IMR-90 (cell line): ENCODE measurements at regions not wholly inside any gene's neighbourhood (a gene's known extent, or its start where the extent isn't known, plus 50 kb on each side); places are given as distances from the start of the nearest gene placed in this dataset.

Experiments
- ATAC-seq: fragments of 200-7000 bp; cut with Tn5 transposase; 2 replicates; pipeline ENCODE4 v1.9.1; 2020; ENCODE audit warnings: low read depth, mild to moderate bottlenecking, moderate library complexity
- BruUV-seq: library from RNA; stranded (reverse); fragments of 400-500 nt; replicated peaks from 2 replicates; lab custom pipeline; 2021; lab: Mats Ljungman, UMichigan
- CTCF ChIA-PET: fragments of 300-600 bp; formaldehyde crosslinking; extraction: SDS; loops from one replicate; lab custom pipeline; 2021; ENCODE audit warnings: antibody characterized with exemption; lab: Yijun Ruan, JAX
- POLR2A ChIA-PET: fragments of 300-600 bp; sonication (Branson Sonifier 250); formaldehyde crosslinking; loops from one replicate; lab custom pipeline; 2022; ENCODE audit warnings: antibody characterized with exemption; ENCODE audit not compliant: unreplicated experiment; lab: Charles Lee
- DNase-seq: peaks from one replicate; pipeline ENCODE4 v3.0.0; 2013
- H2AFZ ChIP-seq: replicated peaks from 2 replicates; pipeline ENCODE3; 2013; ENCODE audit warnings: low read length, mild to moderate bottlenecking; ENCODE audit not compliant: poor library complexity
- H2AK5ac ChIP-seq: 2 replicates; pipeline ENCODE4 v1.6.1; 2013; ENCODE audit warnings: low read depth, low read length, inconsistent platforms
- H2AK9ac ChIP-seq: replicated peaks from 2 replicates; pipeline ENCODE3; 2013; ENCODE audit warnings: mild to moderate bottlenecking, low read depth, low read length, moderate library complexity; ENCODE audit not compliant: poor library complexity
- H2BK120ac ChIP-seq: 2 replicates; pipeline ENCODE4 v1.6.1; 2013; ENCODE audit warnings: low read depth, low read length, inconsistent platforms
- H2BK15ac ChIP-seq: 3 replicates; pipeline ENCODE4 v1.6.1; 2013; ENCODE audit warnings: low read depth, low read length, inconsistent platforms
- H2BK20ac ChIP-seq: 2 replicates; pipeline ENCODE4 v1.6.1; 2013; ENCODE audit warnings: low read depth, mild to moderate bottlenecking, inconsistent platforms, low read length, moderate library complexity
- H2BK5ac ChIP-seq: 2 replicates; pipeline ENCODE4 v1.6.1; 2013; ENCODE audit warnings: mild to moderate bottlenecking, low read depth, low read length, inconsistent platforms; ENCODE audit not compliant: poor library complexity, severe bottlenecking
- H3K14ac ChIP-seq: replicated peaks from 2 replicates; pipeline ENCODE4 v1.6.1; 2013; ENCODE audit warnings: low read depth, low read length, inconsistent platforms
- H3K18ac ChIP-seq: 2 replicates; pipeline ENCODE4 v1.6.1; 2013; ENCODE audit warnings: low read depth, low read length, control low read depth
- H3K23ac ChIP-seq: 2 replicates; pipeline ENCODE4 v1.6.1; 2013; ENCODE audit warnings: low read depth, low read length, inconsistent platforms
- H3K27ac ChIP-seq: 2 replicates; pipeline ENCODE4 v1.5.1; 2013; ENCODE audit warnings: mild to moderate bottlenecking, control low read depth, low read length; ENCODE audit not compliant: insufficient read depth
- H3K27me3 ChIP-seq: 2 replicates; pipeline ENCODE4 v1.6.1; 2013; ENCODE audit warnings: low read length; ENCODE audit not compliant: control insufficient read depth, insufficient read depth
- H3K36me3 ChIP-seq: 2 replicates; pipeline ENCODE4 v1.6.1; 2013; ENCODE audit warnings: low read length, mixed read lengths; ENCODE audit not compliant: control insufficient read depth, insufficient read depth
- H3K4ac ChIP-seq: 2 replicates; pipeline ENCODE4 v1.6.1; 2013; ENCODE audit warnings: low read depth, low read length, inconsistent platforms
- H3K4me1 ChIP-seq: 2 replicates; pipeline ENCODE4 v1.6.1; 2013; ENCODE audit warnings: low read length, mixed read lengths; ENCODE audit not compliant: control insufficient read depth, insufficient read depth
- H3K4me2 ChIP-seq: 2 replicates; pipeline ENCODE4 v1.6.1; 2013; ENCODE audit warnings: low read depth, mild to moderate bottlenecking, control low read depth, low read length, moderate library complexity
- H3K4me3 ChIP-seq: 2 replicates; pipeline ENCODE4 v1.5.1; 2013; ENCODE audit warnings: low read depth, mild to moderate bottlenecking, control low read depth, low read length, moderate library complexity; ENCODE audit not compliant: insufficient read depth
- H3K56ac ChIP-seq: 2 replicates; pipeline ENCODE4 v1.6.1; 2013; ENCODE audit warnings: low read length, inconsistent platforms; ENCODE audit not compliant: insufficient read depth; ENCODE audit errors: extremely low read depth
- H3K79me1 ChIP-seq, 2 experiments: 2 replicates each; pipeline ENCODE4 v1.6.1; 2013; ENCODE audit warnings: low read length in 2 of 2, inconsistent platforms in 1 of 2, low read depth in 1 of 2
- H3K9ac ChIP-seq: 2 replicates; pipeline ENCODE4 v1.6.1; 2013; ENCODE audit warnings: low read depth, low read length, control low read depth
- H3K9me1 ChIP-seq: 2 replicates; pipeline ENCODE4 v1.6.1; 2013; ENCODE audit warnings: low read length, inconsistent platforms; ENCODE audit not compliant: insufficient read depth
- H3K9me3 ChIP-seq: 2 replicates; pipeline ENCODE4 v1.6.1; 2013; ENCODE audit warnings: low read length; ENCODE audit not compliant: control insufficient read depth, insufficient read depth
- H4K20me1 ChIP-seq: 2 replicates; pipeline ENCODE4 v1.6.1; 2013; ENCODE audit warnings: low read length, inconsistent platforms; ENCODE audit not compliant: insufficient read depth
- H4K5ac ChIP-seq: 2 replicates; pipeline ENCODE4 v1.6.1; 2013; ENCODE audit warnings: mild to moderate bottlenecking, low read depth, low read length, control low read depth
- H4K8ac ChIP-seq, 2 experiments: 2 replicates each; pipeline ENCODE4 v1.6.1; 2013; ENCODE audit warnings: low read depth in 2 of 2, low read length in 2 of 2, control low read depth in 1 of 2, inconsistent platforms in 1 of 2
- H4K91ac ChIP-seq: 2 replicates; pipeline ENCODE4 v1.6.1; 2013; ENCODE audit warnings: low read depth, low read length, inconsistent platforms; ENCODE audit not compliant: insufficient read depth
- POLR2A ChIP-seq: IDR thresholded peaks from 2 replicates; pipeline ENCODE4 v1.6.1; 2012; ENCODE audit warnings: mild to moderate bottlenecking, low read depth, low read length
- RFX5 ChIP-seq: IDR thresholded peaks from 2 replicates; pipeline ENCODE4 v1.8.0; 2012; ENCODE audit warnings: low read depth, mild to moderate bottlenecking, low read length, moderate library complexity
- SMC3 ChIP-seq: fragments of 150-350 bp; IDR thresholded peaks from 2 replicates; pipeline ENCODE4 v1.6.1; 2016; ENCODE audit warnings: low read depth, mild to moderate bottlenecking, antibody characterized with exemption, low read length, moderate library complexity
- WGBS, 2 experiments: methylation state at CpG; one replicate each; pipeline versions ENCODE4 v1.1.5 to v1.1.7; 2013; ENCODE audit warnings: missing lambda C conversion rate in 2 of 2; ENCODE audit not compliant: insufficient read length in 1 of 2; ENCODE audit errors: extremely low coverage in 2 of 2; 5-methylcytosine and 5-hydroxymethylcytosine counted together
- dilution Hi-C: fragments of 300-500 bp; cut with HindIII; formaldehyde crosslinking; loops from one replicate; pipeline ENCODE4 v1.14.3; 2018; ENCODE audit warnings: low sequenced_read_pairs; ENCODE audit not compliant: unreplicated experiment
- in situ Hi-C: fragments of 300-500 bp; cut with MboI; formaldehyde crosslinking; loops from 3 replicates; pipeline ENCODE4 v1.14.3; 2019; ENCODE audit warnings: low sequenced_read_pairs, inconsistent platforms, mixed read lengths
- intact Hi-C: fragments of 100-400 bp; cut with micrococcal nuclease; formaldehyde crosslinking; loops from 2 replicates; pipeline ENCODE4 v1.10.0; 2022

DNA sequence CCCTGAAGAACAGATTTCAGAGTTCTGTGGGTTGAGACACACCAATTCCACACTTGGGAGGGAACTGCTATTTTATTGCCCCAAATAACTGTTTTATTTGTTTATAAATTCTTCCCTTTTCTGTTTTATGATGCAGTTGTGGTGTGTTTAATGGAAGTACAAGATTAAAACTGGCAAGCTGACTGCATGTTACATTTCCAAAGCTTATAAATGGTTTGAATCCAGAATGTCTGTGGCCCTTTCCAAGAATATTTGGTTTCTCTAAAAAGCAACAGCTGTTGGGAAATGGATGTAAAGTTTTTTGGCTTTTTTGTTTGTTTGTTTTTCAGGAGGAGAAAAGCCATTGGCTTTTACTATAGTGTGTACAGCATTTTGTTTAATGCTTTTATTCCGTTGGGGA is 234.5 kb downstream of the MTX2 start:
- no peak overlapping the region for H3K23ac ChIP-seq
- no peak overlapping the region for H2BK5ac ChIP-seq
- POLR2A ChIA-PET = no interaction called here
- no peak overlapping the region for H2BK120ac ChIP-seq
- no peak overlapping the region for H2AFZ ChIP-seq
- H4K20me1 ChIP-seq = no peaks in the 10 kb centered on the region
- H3K36me3 ChIP-seq = no peaks in the 10 kb centered on the region
- no peak overlapping the region for H2AK5ac ChIP-seq
- in situ Hi-C loops (no loop called here), intact Hi-C loops (no loop called here), dilution Hi-C loops (no loop called here)
- no peak overlapping the region for H2BK20ac ChIP-seq
- H2AK9ac ChIP-seq = no peak overlapping the region
- WGBS, 2 experiments = no CpG with 5 or more reads among the region's 1 CpG
- H3K4me2 ChIP-seq = no peak overlapping the region
- no peak overlapping the region for H3K56ac ChIP-seq
- peaks cover 5% of the 10 kb centered on the region for H3K27me3 ChIP-seq
- H3K9ac ChIP-seq = no peak overlapping the region
- H3K79me1 ChIP-seq = no peaks in the 10 kb centered on the region
- H3K9me3 ChIP-seq = no peaks in the 10 kb centered on the region
- no peak overlapping the region for H3K4me3 ChIP-seq
- H3K4me1 ChIP-seq = no peaks in the 10 kb centered on the region
- H4K91ac ChIP-seq = no peak overlapping the region
- ATAC-seq (no peak), DNase-seq (no peak)
- H3K14ac ChIP-seq = no peak overlapping the region
- H3K18ac ChIP-seq = no peak overlapping the region
- no peaks in the 10 kb centered on the region for H3K9me1 ChIP-seq
- CTCF ChIA-PET = no interaction called here
- no peak overlapping the region for H3K27ac ChIP-seq
- no peak overlapping the region for H4K8ac ChIP-seq
- H4K5ac ChIP-seq = no peak overlapping the region
- TF ChIP-seq POLR2A = no peak
- no peak for TF ChIP-seq SMC3
- TF ChIP-seq RFX5 = no peak
- H3K4ac ChIP-seq = no peak overlapping the region
- BruUV-seq = no TSS peak
- H2BK15ac ChIP-seq = no peak overlapping the region
